WERI-Rb-1 (cell line): ENCODE measurements at regions not wholly inside any gene's neighbourhood (a gene's known extent, or its start where the extent isn't known, plus 50 kb on each side); places are given as distances from the start of the nearest gene placed in this dataset.

Source experiments
- DNase-seq: peaks from one replicate; pipeline ENCODE4 v3.0.0-alpha.2; 2020
- H3K27ac ChIP-seq: fragments of 250-450 bp; sonication (Bioruptor Pico); 2 replicates; pipeline ENCODE4 v1.5.1; 2020; ENCODE audit warnings: mild to moderate bottlenecking, moderate library complexity
- H3K27me3 ChIP-seq: fragments of 250-450 bp; sonication (Bioruptor Pico); 2 replicates; pipeline ENCODE4 v1.5.1; 2021; ENCODE audit warnings: mild to moderate bottlenecking, low read depth, moderate library complexity; ENCODE audit not compliant: insufficient read depth, severe bottlenecking
- H3K36me3 ChIP-seq: fragments of 250-450 bp; sonication (Bioruptor Pico); 2 replicates; pipeline ENCODE4 v1.5.1; 2020; ENCODE audit warnings: mild to moderate bottlenecking, moderate library complexity
- H3K4me3 ChIP-seq: 2 replicates; pipeline ENCODE4 v1.5.1; 2011; ENCODE audit warnings: low read depth, mild to moderate bottlenecking, control low read depth, low read length
- H3K9me3 ChIP-seq: fragments of 250-450 bp; sonication (Bioruptor Pico); 2 replicates; pipeline ENCODE4 v1.5.1; 2021; ENCODE audit warnings: mild to moderate bottlenecking, moderate library complexity; ENCODE audit not compliant: severe bottlenecking
- CTCF ChIP-seq: IDR thresholded peaks from 2 replicates; pipeline ENCODE4 v1.5.1; 2011; ENCODE audit warnings: low read depth, mild to moderate bottlenecking, control low read depth, inconsistent platforms, low read length

GRCh38 chr17:79314617-79315357 lies 240.2 kb downstream of the ENGASE start:
- Histone ChIP-seq H3K4me3 (no peak overlapping the region), H3K27ac (no peak overlapping the region), H3K9me3 (no peaks in the 10 kb centered on the region), H3K36me3 (no peaks in the 10 kb centered on the region), H3K27me3 (no peaks in the 10 kb centered on the region)
- no peak for TF ChIP-seq CTCF
- no peak for DNase-seq

- Histone ChIP-seq H3K4me3 (no peak overlapping the region), H3K36me3 (no peaks in the 10 kb centered on the region; the same call in 1 of the 2 replicates), H3K27ac (no peak overlapping the region), H3K27me3 (no peaks in the 10 kb centered on the region), H3K9me3 (no peaks in the 10 kb centered on the region)
- TF ChIP-seq CTCF, result no peak
- no peak for DNase-seq
These were observed 236.7 kb downstream of the ENGASE start for GRCh38 chr17:79311373-79311772.

- H3K36me3 ChIP-seq, result no peaks in the 10 kb centered on the region; the same call in none of the 2 replicates
- H3K27ac ChIP-seq, result no peak overlapping the region
- DNase-seq, result no peak
- no peaks in the 10 kb centered on the region for H3K27me3 ChIP-seq
- no peak overlapping the region for H3K4me3 ChIP-seq
- no peak for TF ChIP-seq CTCF
- H3K9me3 ChIP-seq, result no peaks in the 10 kb centered on the region
These were observed 232.0 kb downstream of the ENGASE start for GRCh38 chr17:79306424-79307318.

- Histone ChIP-seq H3K9me3 (no peaks in the 10 kb centered on the region), H3K27me3 (no peaks in the 10 kb centered on the region)
- DNase-seq, result no peak
These were observed 231.3 kb downstream of the ENGASE start for GRCh38 chr17:79305768-79306423.

GRCh38 chr17:79305376-79305767 lies 230.7 kb downstream of the ENGASE start:
- Histone ChIP-seq H3K27me3 (no peaks in the 10 kb centered on the region), H3K27ac (no peak overlapping the region), H3K36me3 (no peaks in the 10 kb centered on the region; the same call in none of the 2 replicates), H3K4me3 (no peak overlapping the region), H3K9me3 (no peaks in the 10 kb centered on the region)
- no peak for TF ChIP-seq CTCF
- no peak for DNase-seq

More at GRCh38 chr17:79305768-79306423, 231.3 kb downstream of the ENGASE start:
- Histone ChIP-seq H3K4me3 (no peak overlapping the region), H3K36me3 (no peaks in the 10 kb centered on the region; the same call in none of the 2 replicates), H3K27ac (no peak overlapping the region)
- no peak for TF ChIP-seq CTCF
